GM18858 (cell line): ENCODE measurements at regions not wholly inside any gene's neighbourhood (a gene's known extent, or its start where the extent isn't known, plus 50 kb on each side); places are given as distances from the start of the nearest gene placed in this dataset.

Experiments
- ATAC-seq: cut with Tn5 transposase; IDR thresholded peaks from one replicate; pipeline ENCODE4 v1.9.1; 2021; ENCODE audit not compliant: unreplicated experiment

GRCh38 chr1:239322369-239322768 is 64.0 kb upstream of the CHRM3 start:
- no peak for ATAC-seq

- no peak for ATAC-seq
Measured at GRCh38 chr1:239321877-239322276, 64.5 kb upstream of the CHRM3 start.

GRCh38 chr1:239317948-239318347 is 68.4 kb upstream of the CHRM3 start:
- ATAC-seq = no peak

GRCh38 chr1:239315631-239316217 is 70.6 kb upstream of the CHRM3 start:
- ATAC-seq = no peak

GRCh38 chr1:239311331-239311730 is 75.0 kb upstream of the CHRM3 start:
- ATAC-seq = no peak

GRCh38 chr1:239308701-239309333 is 77.6 kb upstream of the CHRM3 start:
- no peak for ATAC-seq

GRCh38 chr1:239307886-239308285 is 78.5 kb upstream of the CHRM3 start:
- ATAC-seq = no peak

- ATAC-seq = no peak
Measured at GRCh38 chr1:239306426-239306825, 79.9 kb upstream of the CHRM3 start.

GRCh38 chr1:239303289-239303688 is 83.1 kb upstream of the CHRM3 start:
- no peak for ATAC-seq

- ATAC-seq = no peak
Measured at GRCh38 chr1:239302696-239303095, 83.7 kb upstream of the CHRM3 start.

GRCh38 chr1:239301251-239301650 is 85.1 kb upstream of the CHRM3 start:
- no peak for ATAC-seq

GRCh38 chr1:239297910-239298309 is 88.5 kb upstream of the CHRM3 start:
- no peak for ATAC-seq

GRCh38 chr1:239293350-239294110 is 92.8 kb upstream of the CHRM3 start:
- no peak for ATAC-seq

GRCh38 chr1:239288820-239289554 is 97.4 kb upstream of the CHRM3 start:
- no peak for ATAC-seq

GRCh38 chr1:239287296-239287695 is 99.1 kb upstream of the CHRM3 start:
- no peak for ATAC-seq

- ATAC-seq = no peak
Measured at GRCh38 chr1:239283216-239283615, 103.2 kb upstream of the CHRM3 start.

GRCh38 chr1:239282411-239282810 is 104.0 kb upstream of the CHRM3 start:
- ATAC-seq = no peak

- no peak for ATAC-seq
Measured at GRCh38 chr1:239276051-239276450, 110.3 kb upstream of the CHRM3 start.

- no peak for ATAC-seq
Measured at GRCh38 chr1:239274242-239274830, 112.0 kb upstream of the CHRM3 start.

GRCh38 chr1:239270509-239270908 is 115.9 kb upstream of the CHRM3 start:
- ATAC-seq = no peak

- no peak for ATAC-seq
Measured at GRCh38 chr1:239269706-239270105, 116.7 kb upstream of the CHRM3 start.
